ENCODE measurements at regions not wholly inside any gene's neighbourhood (a gene's known extent, or its start where the extent isn't known, plus 50 kb on each side); places are given as distances from the start of the nearest gene placed in this dataset.

DNA sequence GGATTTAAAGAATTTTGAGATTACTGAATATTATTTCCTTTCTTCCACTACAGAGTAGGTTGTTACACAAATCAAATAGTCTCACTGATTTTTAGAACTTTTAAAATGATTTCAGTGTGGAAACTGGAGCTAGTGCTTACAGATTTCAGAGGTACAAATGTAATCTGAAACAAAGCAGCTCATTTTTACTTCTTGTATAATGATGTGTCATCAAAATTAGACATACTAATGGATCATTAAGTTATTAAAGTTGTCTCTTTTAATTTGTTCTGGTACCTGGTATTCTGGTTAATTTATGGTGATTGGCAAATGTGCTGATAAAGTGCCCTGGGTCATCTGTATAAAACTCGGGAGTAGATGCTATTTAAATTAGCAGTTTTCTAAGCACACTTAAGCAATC is 1528.3 kb downstream of the RPA4 start:
- WGBS, 2 donors = 40 to 46% methylated on average over 1 of the region's 1 CpG
- no peak for ATAC-seq

DNA sequence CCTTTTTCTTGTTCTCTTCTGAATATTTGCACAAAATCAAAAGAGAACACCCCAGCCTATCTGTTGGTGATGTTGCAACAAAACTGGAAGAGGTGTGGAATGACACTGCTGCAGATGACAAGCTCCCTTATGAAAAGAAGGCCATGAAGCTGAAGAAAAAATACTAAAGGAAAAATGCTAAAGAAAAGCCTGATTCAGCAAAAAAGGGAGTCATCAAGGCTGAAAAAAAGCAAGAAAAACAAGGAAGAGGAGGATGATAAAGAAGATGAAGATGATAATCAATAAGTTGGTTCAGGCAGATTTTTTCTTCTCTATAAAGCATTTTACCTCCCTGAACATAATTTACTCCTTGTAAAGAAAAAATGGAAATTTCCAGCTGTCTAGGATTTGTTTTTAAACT is 1538.8 kb downstream of the RPA4 start:
- intact Hi-C loops (cut with DNase I) = no loop called here
- Histone ChIP-seq H3K27ac (no peak overlapping the region), H3K27me3 (no peaks in the 10 kb centered on the region), H3K9me3 (no peaks in the 10 kb centered on the region), H3K4me3 (no peak overlapping the region), H3K36me3 (no peaks in the 10 kb centered on the region), H3K4me1 (no peaks in the 10 kb centered on the region)
- DNase-seq (no peak), ATAC-seq (no peak), FAIRE-seq (no peak)
- TF ChIP-seq, protein P1, sequence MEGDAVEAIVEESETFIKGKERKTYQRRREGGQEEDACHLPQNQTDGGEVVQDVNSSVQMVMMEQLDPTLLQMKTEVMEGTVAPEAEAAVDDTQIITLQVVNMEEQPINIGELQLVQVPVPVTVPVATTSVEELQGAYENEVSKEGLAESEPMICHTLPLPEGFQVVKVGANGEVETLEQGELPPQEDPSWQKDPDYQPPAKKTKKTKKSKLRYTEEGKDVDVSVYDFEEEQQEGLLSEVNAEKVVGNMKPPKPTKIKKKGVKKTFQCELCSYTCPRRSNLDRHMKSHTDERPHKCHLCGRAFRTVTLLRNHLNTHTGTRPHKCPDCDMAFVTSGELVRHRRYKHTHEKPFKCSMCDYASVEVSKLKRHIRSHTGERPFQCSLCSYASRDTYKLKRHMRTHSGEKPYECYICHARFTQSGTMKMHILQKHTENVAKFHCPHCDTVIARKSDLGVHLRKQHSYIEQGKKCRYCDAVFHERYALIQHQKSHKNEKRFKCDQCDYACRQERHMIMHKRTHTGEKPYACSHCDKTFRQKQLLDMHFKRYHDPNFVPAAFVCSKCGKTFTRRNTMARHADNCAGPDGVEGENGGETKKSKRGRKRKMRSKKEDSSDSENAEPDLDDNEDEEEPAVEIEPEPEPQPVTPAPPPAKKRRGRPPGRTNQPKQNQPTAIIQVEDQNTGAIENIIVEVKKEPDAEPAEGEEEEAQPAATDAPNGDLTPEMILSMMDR (IDR thresholded peaks at IDR 0.05) = no peak

More for the DNA sequence above, 1528.3 kb downstream of the RPA4 start:
- Histone ChIP-seq H3K4me1 (no peaks in the 10 kb centered on the region), H3K27ac (no peak overlapping the region), H3K27me3 (peaks cover 0 to 15% (median 0%) of the 10 kb centered on the region in 4 donors), H3K4me3 (no peak overlapping the region), H3K9me3 (no peaks in the 10 kb centered on the region), H3K36me3 (no peaks in the 10 kb centered on the region)
- FAIRE-seq (no peak), DNase-seq (no peak)
- TF ChIP-seq, protein P1 (IDR thresholded peaks at IDR 0.05) = no peak
- intact Hi-C loops (cut with DNase I) = no loop called here

DNA sequence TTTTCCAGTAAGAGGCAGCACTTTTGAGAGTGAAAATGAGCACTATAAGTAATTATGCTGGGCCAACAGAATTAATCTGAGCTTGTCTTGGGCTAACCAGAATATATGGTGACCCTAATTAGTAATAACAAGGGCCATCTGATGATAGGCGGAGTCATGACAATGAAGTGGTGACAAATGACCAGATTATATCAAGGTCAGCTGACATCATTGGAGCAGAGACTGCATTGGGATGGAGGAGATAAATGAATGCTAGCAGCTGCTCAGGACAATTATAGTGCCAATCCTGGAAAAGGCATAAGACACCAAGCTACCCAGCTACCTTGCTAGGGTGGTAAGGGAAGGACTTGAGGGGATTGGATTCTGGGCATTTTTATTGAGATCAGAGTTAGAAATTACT is 1548.7 kb downstream of the RPA4 start:
- no peak for DNase-seq
- TF ChIP-seq, protein P1 (IDR thresholded peaks at IDR 0.05) = no peak
- no peak overlapping the region for H3K27ac ChIP-seq
- WGBS, 2 donors = 67 to 82% methylated on average over 1 of the region's 1 CpG
- H3K9me3 ChIP-seq = no peaks in the 10 kb centered on the region
- H3K4me3 ChIP-seq = no peak overlapping the region
- H3K27me3 ChIP-seq = peaks cover 0 to 5% (median 1%) of the 10 kb centered on the region in 4 donors
- intact Hi-C loops (cut with DNase I) = no loop called here
- ATAC-seq = no peak
- no peak for FAIRE-seq
- H3K4me1 ChIP-seq = no peaks in the 10 kb centered on the region
- no peaks in the 10 kb centered on the region for H3K36me3 ChIP-seq

DNA sequence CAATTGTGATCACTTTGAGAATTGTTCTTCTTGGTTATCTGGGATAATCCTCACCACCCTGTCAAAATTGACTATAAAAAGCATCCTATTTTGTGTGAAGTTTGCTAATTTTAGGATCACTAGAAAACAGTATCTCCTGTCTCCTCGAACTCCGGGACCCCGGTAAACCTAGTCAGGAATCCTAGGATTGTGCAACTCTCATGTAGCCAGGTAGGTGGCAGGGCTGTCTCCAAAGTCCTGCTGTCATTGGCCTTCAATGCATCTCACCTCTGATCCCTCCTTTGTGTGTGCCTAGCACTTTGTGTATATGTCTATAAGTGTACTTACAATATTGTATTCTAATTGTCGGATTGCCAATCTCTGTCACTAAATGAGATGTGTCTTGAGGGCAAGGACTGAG is 1564.8 kb downstream of the RPA4 start:
- H3K27me3 ChIP-seq = peaks cover 0 to 2% (median 0%) of the 10 kb centered on the region in 4 donors
- H3K4me3 ChIP-seq = no peak overlapping the region
- H3K27ac ChIP-seq = no peak overlapping the region
- 60 to 72% methylated on average over 4 of the region's 4 CpGs for WGBS, 2 donors
- no peaks in the 10 kb centered on the region for H3K36me3 ChIP-seq
- DNase-seq = no peak
- no peak for ATAC-seq
- no peaks in the 10 kb centered on the region for H3K9me3 ChIP-seq
- H3K4me1 ChIP-seq = no peaks in the 10 kb centered on the region
- TF ChIP-seq, protein P1 (IDR thresholded peaks at IDR 0.05) = no peak
- no peak for FAIRE-seq
- intact Hi-C loops (cut with DNase I) = no loop called here

DNA sequence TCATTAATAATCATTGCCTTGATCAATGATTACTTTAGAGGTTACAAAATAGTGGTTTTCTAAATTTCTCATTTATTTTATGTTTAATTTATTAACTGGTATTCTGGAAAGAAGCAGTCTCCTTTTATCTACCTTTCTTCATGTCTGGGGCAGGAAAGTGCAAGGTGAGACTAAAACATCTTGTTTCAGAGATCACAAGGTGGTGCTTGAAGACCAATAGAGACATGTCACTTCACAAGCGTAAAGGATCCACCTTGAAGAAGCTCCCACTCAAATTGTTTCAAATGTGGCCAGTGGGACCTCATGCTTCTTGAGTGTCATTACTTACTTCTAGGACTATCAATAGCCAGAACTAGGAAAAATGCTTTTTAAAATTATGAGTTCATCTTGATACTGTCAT is 1568.7 kb downstream of the RPA4 start:
- WGBS, 2 donors = 79 to 83% methylated on average over 1 of the region's 1 CpG
- H3K9me3 ChIP-seq = no peaks in the 10 kb centered on the region
- ATAC-seq (no peak), DNase-seq (no peak), FAIRE-seq (no peak)
- intact Hi-C loops (cut with DNase I) = no loop called here
- H3K4me1 ChIP-seq = no peaks in the 10 kb centered on the region
- H3K4me3 ChIP-seq = no peak overlapping the region
- TF ChIP-seq, protein P1 (IDR thresholded peaks at IDR 0.05) = no peak
- H3K27me3 ChIP-seq = peaks cover 0 to 12% (median 3%) of the 10 kb centered on the region in 4 donors
- no peaks in the 10 kb centered on the region for H3K36me3 ChIP-seq
- no peak overlapping the region for H3K27ac ChIP-seq

Measured in pancreas (tissue), 10 donors.